NB4 (cell line): ENCODE measurements at regions not wholly inside any gene's neighbourhood (a gene's known extent, or its start where the extent isn't known, plus 50 kb on each side); places are given as distances from the start of the nearest gene placed in this dataset.
A peak's percentile ranks its signal among the peaks of the same experiment; 100 is the strongest.

Source experiments
- DNase-seq: peaks from one replicate; pipeline ENCODE4 v3.0.0; 2010; ENCODE audit warnings: low read depth
- H3K4me3 ChIP-seq: one replicate; pipeline ENCODE4 v1.5.1; 2011; ENCODE audit warnings: mild to moderate bottlenecking, low read depth, low read length, moderate library complexity
- CTCF ChIP-seq: IDR thresholded peaks from one replicate; pipeline ENCODE4 v1.5.1; 2012; ENCODE audit warnings: low read depth, low read length
- MAX ChIP-seq: IDR thresholded peaks from 2 replicates; pipeline ENCODE4 v1.6.1; 2011; ENCODE audit warnings: low read depth, low read length
- MYC ChIP-seq: IDR thresholded peaks from 2 replicates; pipeline ENCODE4 v1.6.1; 2011; ENCODE audit warnings: low read depth, low read length
- POLR2A ChIP-seq: IDR thresholded peaks from 2 replicates; pipeline ENCODE4 v1.6.1; 2011; ENCODE audit warnings: mild to moderate bottlenecking; ENCODE audit not compliant: insufficient read length; ENCODE audit errors: extremely low read depth

- no peak for DNase-seq
- H3K4me3 ChIP-seq: no peak overlapping the region
Observed at GRCh38 chr13:44172281-44172810, 201.3 kb upstream of the SERP2 start.

GRCh38 chr13:44174769-44175425 lies 198.7 kb upstream of the SERP2 start:
- TF ChIP-seq MAX (no peak), POLR2A (no peak), CTCF (no peak)
- H3K4me3 ChIP-seq: no peak overlapping the region
- DNase-seq: peak; percentile 62

More at GRCh38 chr13:44172281-44172810, 201.3 kb upstream of the SERP2 start:
- TF ChIP-seq POLR2A (no peak), MAX (no peak), CTCF (no peak), MYC (no peak)

GRCh38 chr13:44176173-44176572 lies 197.5 kb upstream of the SERP2 start:
- H3K4me3 ChIP-seq: no peak overlapping the region
- TF ChIP-seq MYC: no peak
- TF ChIP-seq MAX: no peak
- TF ChIP-seq CTCF: no peak
- no peak for TF ChIP-seq POLR2A

GRCh38 chr13:44180876-44181536 lies 192.6 kb upstream of the SERP2 start:
- TF ChIP-seq POLR2A (no peak), CTCF (no peak), MAX (no peak), MYC (no peak)
- no peak overlapping the region for H3K4me3 ChIP-seq
- DNase-seq: no peak

More at GRCh38 chr13:44176173-44176572, 197.5 kb upstream of the SERP2 start:
- no peak for DNase-seq

GRCh38 chr13:44181931-44182330 lies 191.7 kb upstream of the SERP2 start:
- TF ChIP-seq MYC: no peak
- no peak overlapping the region for H3K4me3 ChIP-seq
- no peak for DNase-seq

- TF ChIP-seq MAX (no peak), MYC (no peak), POLR2A (no peak), CTCF (no peak)
- no peak overlapping the region for H3K4me3 ChIP-seq
- no peak for DNase-seq
Observed at GRCh38 chr13:44184740-44185139, 188.9 kb upstream of the SERP2 start.
